ENCODE measurements at regions not wholly inside any gene's neighbourhood (a gene's known extent, or its start where the extent isn't known, plus 50 kb on each side); places are given as distances from the start of the nearest gene placed in this dataset.

GRCh38 chr6:149176971-149177667, 140.4 kb upstream of the TAB2 start:
- Histone ChIP-seq H3K9me2 (replicated peaks; ENCODE audit: insufficient read depth, low read length) (no peaks in the 10 kb centered on the region), H3K9me3 (ENCODE audit: low read length) (no peaks in the 10 kb centered on the region), H3K27me3 (ENCODE audit: low read length) (no peaks in the 10 kb centered on the region), H4K20me1 (ENCODE audit: insufficient read depth, low read depth, low read length) (no peaks in the 10 kb centered on the region), H3K4me3 (ENCODE audit: low read length) (no peak overlapping the region), H2AFZ (ENCODE audit: low read length) (no peak overlapping the region), H3K79me2 (ENCODE audit: low read length) (no peaks in the 10 kb centered on the region), H3K9ac (ENCODE audit: low read length) (no peak overlapping the region), H3K36me3 (ENCODE audit: insufficient read depth, low read length) (no peaks in the 10 kb centered on the region), H3K4me1 (ENCODE audit: low read length) (no peaks in the 10 kb centered on the region), H3K27ac (ENCODE audit: low read length) (no peak overlapping the region), H3K4me2 (ENCODE audit: low read depth, low read length, poor library complexity, severe bottlenecking) (no peak overlapping the region)
- DNase-seq: no peak

GRCh38 chr6:149179431-149179830, 138.1 kb upstream of the TAB2 start:
- H3K27ac ChIP-seq (ENCODE audit: low read length): no peak overlapping the region
- no peaks in the 10 kb centered on the region for H3K9me2 ChIP-seq (replicated peaks; ENCODE audit: insufficient read depth, low read length)
- no peak overlapping the region for H2AFZ ChIP-seq (ENCODE audit: low read length)
- H3K4me1 ChIP-seq (ENCODE audit: low read length): no peaks in the 10 kb centered on the region
- H3K4me3 ChIP-seq (ENCODE audit: low read length): no peak overlapping the region
- H3K9ac ChIP-seq (ENCODE audit: low read length): no peak overlapping the region
- H3K9me3 ChIP-seq (ENCODE audit: low read length): no peaks in the 10 kb centered on the region
- no peak overlapping the region for H3K4me2 ChIP-seq (ENCODE audit: low read depth, low read length, poor library complexity, severe bottlenecking)
- no peaks in the 10 kb centered on the region for H4K20me1 ChIP-seq (ENCODE audit: insufficient read depth, low read depth, low read length)
- no peaks in the 10 kb centered on the region for H3K27me3 ChIP-seq (ENCODE audit: low read length)
- DNase-seq: no peak
- no peaks in the 10 kb centered on the region for H3K79me2 ChIP-seq (ENCODE audit: low read length)
- H3K36me3 ChIP-seq (ENCODE audit: insufficient read depth, low read length): no peaks in the 10 kb centered on the region

GRCh38 chr6:149181304-149181703, 136.2 kb upstream of the TAB2 start:
- Histone ChIP-seq H3K79me2 (ENCODE audit: low read length) (no peaks in the 10 kb centered on the region), H3K4me2 (ENCODE audit: low read depth, low read length, poor library complexity, severe bottlenecking) (no peak overlapping the region), H3K9me3 (ENCODE audit: low read length) (no peaks in the 10 kb centered on the region), H4K20me1 (ENCODE audit: insufficient read depth, low read depth, low read length) (no peaks in the 10 kb centered on the region), H3K9ac (ENCODE audit: low read length) (no peak overlapping the region), H3K27me3 (ENCODE audit: low read length) (no peaks in the 10 kb centered on the region), H3K9me2 (replicated peaks; ENCODE audit: insufficient read depth, low read length) (no peaks in the 10 kb centered on the region), H3K27ac (ENCODE audit: low read length) (no peak overlapping the region), H2AFZ (ENCODE audit: low read length) (no peak overlapping the region), H3K4me1 (ENCODE audit: low read length) (no peaks in the 10 kb centered on the region), H3K4me3 (ENCODE audit: low read length) (no peak overlapping the region), H3K36me3 (ENCODE audit: insufficient read depth, low read length) (no peaks in the 10 kb centered on the region)
- no peak for DNase-seq

- Histone ChIP-seq H3K4me2 (ENCODE audit: low read depth, low read length, poor library complexity, severe bottlenecking) (no peak overlapping the region), H3K27ac (ENCODE audit: low read length) (no peak overlapping the region), H3K9ac (ENCODE audit: low read length) (no peak overlapping the region), H3K27me3 (ENCODE audit: low read length) (no peaks in the 10 kb centered on the region), H3K9me2 (replicated peaks; ENCODE audit: insufficient read depth, low read length) (no peaks in the 10 kb centered on the region), H4K20me1 (ENCODE audit: insufficient read depth, low read depth, low read length) (no peaks in the 10 kb centered on the region), H3K36me3 (ENCODE audit: insufficient read depth, low read length) (no peaks in the 10 kb centered on the region), H3K4me1 (ENCODE audit: low read length) (no peaks in the 10 kb centered on the region), H3K4me3 (ENCODE audit: low read length) (no peak overlapping the region), H2AFZ (ENCODE audit: low read length) (no peak overlapping the region), H3K9me3 (ENCODE audit: low read length) (no peaks in the 10 kb centered on the region), H3K79me2 (ENCODE audit: low read length) (no peaks in the 10 kb centered on the region)
- no peak for DNase-seq
These were observed 135.2 kb upstream of the TAB2 start for GRCh38 chr6:149182262-149182661.

- no peaks in the 10 kb centered on the region for H4K20me1 ChIP-seq (ENCODE audit: insufficient read depth, low read depth, low read length)
- H3K27me3 ChIP-seq (ENCODE audit: low read length): no peaks in the 10 kb centered on the region
- H3K79me2 ChIP-seq (ENCODE audit: low read length): no peaks in the 10 kb centered on the region
- no peak overlapping the region for H3K4me2 ChIP-seq (ENCODE audit: low read depth, low read length, poor library complexity, severe bottlenecking)
- H3K9me3 ChIP-seq (ENCODE audit: low read length): no peaks in the 10 kb centered on the region
- no peak overlapping the region for H2AFZ ChIP-seq (ENCODE audit: low read length)
- H3K36me3 ChIP-seq (ENCODE audit: insufficient read depth, low read length): no peaks in the 10 kb centered on the region
- no peak for DNase-seq
- H3K9me2 ChIP-seq (replicated peaks; ENCODE audit: insufficient read depth, low read length): no peaks in the 10 kb centered on the region
- H3K4me3 ChIP-seq (ENCODE audit: low read length): no peak overlapping the region
- H3K9ac ChIP-seq (ENCODE audit: low read length): no peak overlapping the region
- no peak overlapping the region for H3K27ac ChIP-seq (ENCODE audit: low read length)
- H3K4me1 ChIP-seq (ENCODE audit: low read length): no peaks in the 10 kb centered on the region
These were observed 133.0 kb upstream of the TAB2 start for GRCh38 chr6:149184523-149184922.

- Histone ChIP-seq H3K27ac (ENCODE audit: low read length) (no peak overlapping the region), H3K79me2 (ENCODE audit: low read length) (no peaks in the 10 kb centered on the region), H3K9ac (ENCODE audit: low read length) (no peak overlapping the region), H3K4me1 (ENCODE audit: low read length) (no peaks in the 10 kb centered on the region), H3K4me3 (ENCODE audit: low read length) (no peak overlapping the region), H3K9me3 (ENCODE audit: low read length) (no peaks in the 10 kb centered on the region), H3K9me2 (replicated peaks; ENCODE audit: insufficient read depth, low read length) (no peaks in the 10 kb centered on the region), H4K20me1 (ENCODE audit: insufficient read depth, low read depth, low read length) (no peaks in the 10 kb centered on the region), H2AFZ (ENCODE audit: low read length) (no peak overlapping the region), H3K4me2 (ENCODE audit: low read depth, low read length, poor library complexity, severe bottlenecking) (no peak overlapping the region), H3K27me3 (ENCODE audit: low read length) (no peaks in the 10 kb centered on the region), H3K36me3 (ENCODE audit: insufficient read depth, low read length) (no peaks in the 10 kb centered on the region)
- no peak for DNase-seq
These were observed 131.6 kb upstream of the TAB2 start for GRCh38 chr6:149185799-149186357.

- Histone ChIP-seq H3K4me1 (ENCODE audit: low read length) (no peaks in the 10 kb centered on the region), H2AFZ (ENCODE audit: low read length) (no peak overlapping the region), H3K4me2 (ENCODE audit: low read depth, low read length, poor library complexity, severe bottlenecking) (no peak overlapping the region), H3K9me2 (replicated peaks; ENCODE audit: insufficient read depth, low read length) (no peaks in the 10 kb centered on the region), H3K9me3 (ENCODE audit: low read length) (no peaks in the 10 kb centered on the region), H3K79me2 (ENCODE audit: low read length) (no peaks in the 10 kb centered on the region), H3K27ac (ENCODE audit: low read length) (no peak overlapping the region), H3K9ac (ENCODE audit: low read length) (no peak overlapping the region), H4K20me1 (ENCODE audit: insufficient read depth, low read depth, low read length) (no peaks in the 10 kb centered on the region), H3K27me3 (ENCODE audit: low read length) (no peaks in the 10 kb centered on the region), H3K36me3 (ENCODE audit: insufficient read depth, low read length) (no peaks in the 10 kb centered on the region), H3K4me3 (ENCODE audit: low read length) (no peak overlapping the region)
- no peak for DNase-seq
These were observed 130.6 kb upstream of the TAB2 start for GRCh38 chr6:149186873-149187272.

GRCh38 chr6:149190224-149190831, 127.2 kb upstream of the TAB2 start:
- H2AFZ ChIP-seq (ENCODE audit: low read length): no peak overlapping the region
- peak; percentile 85 for DNase-seq

More at GRCh38 chr6:149190224-149190831, 127.2 kb upstream of the TAB2 start:
- no peaks in the 10 kb centered on the region for H3K79me2 ChIP-seq (ENCODE audit: low read length)
- no peak overlapping the region for H3K4me3 ChIP-seq (ENCODE audit: low read length)
- H3K9me2 ChIP-seq (replicated peaks; ENCODE audit: insufficient read depth, low read length): no peaks in the 10 kb centered on the region
- H3K9ac ChIP-seq (ENCODE audit: low read length): no peak overlapping the region
- no peaks in the 10 kb centered on the region for H4K20me1 ChIP-seq (ENCODE audit: insufficient read depth, low read depth, low read length)
- H3K4me1 ChIP-seq (ENCODE audit: low read length): no peaks in the 10 kb centered on the region
- no peak overlapping the region for H3K4me2 ChIP-seq (ENCODE audit: low read depth, low read length, poor library complexity, severe bottlenecking)
- no peaks in the 10 kb centered on the region for H3K27me3 ChIP-seq (ENCODE audit: low read length)
- no peaks in the 10 kb centered on the region for H3K36me3 ChIP-seq (ENCODE audit: insufficient read depth, low read length)
- H3K9me3 ChIP-seq (ENCODE audit: low read length): no peaks in the 10 kb centered on the region
- no peak overlapping the region for H3K27ac ChIP-seq (ENCODE audit: low read length)

Measured in Karpas-422 (cell line).